LNCaP clone FGC (cell line): ENCODE measurements at regions not wholly inside any gene's neighbourhood (a gene's known extent, or its start where the extent isn't known, plus 50 kb on each side); places are given as distances from the start of the nearest gene placed in this dataset.

Experiments used
- DNase-seq: peaks from one replicate; pipeline ENCODE4 v3.0.0-alpha.2; 2011; ENCODE audit warnings: low read depth
- H3K4me3 ChIP-seq: 2 replicates; pipeline ENCODE4 v1.5.1; 2011; ENCODE audit warnings: mild to moderate bottlenecking, low read depth, low read length, control low read depth
- CTCF ChIP-seq: IDR thresholded peaks from 2 replicates; pipeline ENCODE4 v1.5.1; 2012; ENCODE audit warnings: mild to moderate bottlenecking; ENCODE audit not compliant: control insufficient read depth, insufficient read depth; ENCODE audit errors: extremely low read depth

DNA sequence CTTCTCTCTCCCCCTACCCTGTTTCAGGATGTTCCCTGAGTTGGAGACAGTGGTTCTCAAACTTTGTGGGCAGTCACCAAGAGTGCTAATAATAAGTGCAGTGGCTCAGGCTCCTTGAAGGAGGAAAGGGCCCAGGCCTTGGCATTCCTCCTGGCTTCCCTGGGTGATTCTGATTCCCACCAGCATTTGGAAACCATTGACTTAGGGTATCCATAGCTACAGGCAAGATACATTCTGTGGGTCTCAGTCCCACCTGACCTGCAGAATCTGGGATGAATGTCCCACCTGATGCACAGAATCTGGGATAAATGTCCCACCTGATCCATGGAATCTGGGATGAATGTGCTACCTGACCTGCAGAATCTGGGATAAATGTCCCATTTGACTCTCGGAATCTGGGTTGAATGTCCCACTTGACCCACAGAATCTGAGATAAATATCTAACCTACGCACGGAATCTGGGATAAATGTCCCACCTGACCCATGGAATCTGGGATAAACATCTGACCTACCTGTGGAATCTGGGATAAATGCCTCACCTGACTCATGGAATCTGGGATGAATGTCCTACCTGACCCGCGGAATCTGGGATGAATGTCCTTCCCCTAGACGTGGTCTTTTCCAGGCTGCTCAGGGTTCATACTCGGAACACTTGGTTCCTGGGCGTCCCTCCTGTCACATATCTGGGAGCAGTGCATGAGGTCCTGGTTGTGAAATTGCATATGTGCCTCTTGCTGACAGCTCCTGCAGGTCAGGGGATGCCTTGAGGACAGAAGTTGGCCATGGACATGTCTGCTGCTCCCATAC is 136.7 kb upstream of the HS3ST2 start:
- no peak overlapping the region for H3K4me3 ChIP-seq
- DNase-seq = no peak
- no peak for TF ChIP-seq CTCF

GRCh38 chr16:22678311-22678710 is 135.7 kb upstream of the HS3ST2 start:
- no peak for TF ChIP-seq CTCF
- H3K4me3 ChIP-seq = no peak overlapping the region
- DNase-seq = no peak

- DNase-seq = no peak
- no peak overlapping the region for H3K4me3 ChIP-seq
- no peak for TF ChIP-seq CTCF
Measured at GRCh38 chr16:22681554-22682291, 132.2 kb upstream of the HS3ST2 start.

- DNase-seq = no peak
- H3K4me3 ChIP-seq = no peak overlapping the region
- TF ChIP-seq CTCF = no peak
Measured at GRCh38 chr16:22683258-22683657, 130.7 kb upstream of the HS3ST2 start.

DNA sequence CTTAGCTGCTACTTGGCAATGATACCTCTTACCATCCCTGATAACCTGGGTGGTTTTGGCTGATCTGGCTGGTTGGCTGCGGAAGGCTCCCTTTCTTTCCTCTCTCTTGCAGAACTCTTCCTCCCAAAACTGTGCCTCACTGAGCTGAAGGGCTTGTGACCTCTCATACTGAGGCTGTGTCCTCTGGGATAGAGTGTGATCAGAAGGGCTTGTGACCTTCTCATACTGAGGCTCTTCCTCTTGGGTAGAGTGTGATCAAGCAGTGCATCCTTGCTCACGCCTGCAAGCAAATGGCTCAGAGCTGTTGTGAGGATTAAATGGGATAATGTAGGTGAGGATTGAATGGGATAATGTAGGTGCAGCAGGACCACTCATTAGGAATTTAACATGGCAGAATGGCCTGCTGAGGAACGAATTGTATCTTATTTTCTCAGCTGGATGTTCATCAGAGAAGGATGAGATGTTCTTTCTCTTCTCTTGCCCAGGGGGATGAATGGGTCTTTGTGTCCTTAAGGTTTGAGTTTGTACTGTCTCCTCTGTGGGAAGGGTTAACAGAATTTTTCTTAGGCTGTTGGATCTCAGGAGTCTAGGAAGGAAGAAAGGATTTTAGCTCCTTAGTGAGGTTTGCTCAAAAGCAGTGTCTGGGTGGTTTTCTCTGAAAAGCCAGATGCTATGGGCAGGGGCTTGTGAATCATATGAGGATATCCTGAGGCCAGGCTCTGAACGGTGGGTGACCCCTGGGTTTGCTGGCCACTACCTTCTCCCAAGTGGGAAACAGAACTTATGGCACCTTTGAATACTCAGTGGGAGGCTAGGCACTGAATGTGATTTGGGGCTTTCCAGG is 130.0 kb upstream of the HS3ST2 start:
- no peak for DNase-seq
- TF ChIP-seq CTCF = no peak
- no peak overlapping the region for H3K4me3 ChIP-seq

DNA sequence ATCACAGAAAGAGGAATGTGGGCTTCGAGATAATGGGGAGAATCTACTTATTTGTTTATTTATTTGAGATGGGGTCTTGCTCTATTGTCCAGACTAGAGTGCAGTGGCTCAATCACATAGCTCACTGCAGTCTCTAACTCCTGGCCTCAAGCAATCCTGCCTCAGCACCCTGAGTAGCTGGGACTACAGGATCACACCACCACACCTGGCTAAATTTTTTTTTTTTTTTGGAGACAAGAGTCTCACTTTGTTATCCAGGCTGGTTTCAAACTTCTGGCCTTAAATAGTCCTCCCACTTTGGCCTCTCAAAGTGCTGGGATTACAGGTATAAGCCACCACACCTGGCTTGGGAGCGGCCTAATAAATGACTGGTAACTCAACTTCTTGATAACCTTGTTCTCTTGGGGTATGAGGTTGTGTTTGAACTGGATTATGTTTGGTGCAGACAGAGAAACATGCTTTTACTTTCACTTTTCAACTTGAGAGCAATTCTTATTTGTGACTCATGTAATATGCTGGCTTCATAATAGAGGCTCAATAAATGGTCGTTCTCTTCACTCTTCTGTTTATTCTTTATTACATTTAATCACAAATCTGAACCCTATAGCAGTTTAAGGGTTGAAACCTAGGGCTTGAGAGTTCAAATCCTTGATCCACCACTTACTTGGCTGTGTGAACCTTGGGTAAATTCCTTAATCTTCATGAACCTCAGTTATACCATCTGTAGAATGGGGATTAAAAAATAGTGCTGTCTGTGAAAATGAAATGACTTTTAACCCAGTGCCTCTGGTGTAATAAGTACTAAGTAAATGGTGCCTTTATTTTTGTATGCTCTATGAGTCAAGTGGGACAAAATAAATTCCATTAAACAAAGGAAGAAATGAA is 129.1 kb upstream of the HS3ST2 start:
- DNase-seq = no peak
- no peak for TF ChIP-seq CTCF

More for the DNA sequence above, 129.1 kb upstream of the HS3ST2 start:
- H3K4me3 ChIP-seq = no peak overlapping the region
